ENCODE measurements at regions not wholly inside any gene's neighbourhood (a gene's known extent, or its start where the extent isn't known, plus 50 kb on each side); places are given as distances from the start of the nearest gene placed in this dataset.

DNA sequence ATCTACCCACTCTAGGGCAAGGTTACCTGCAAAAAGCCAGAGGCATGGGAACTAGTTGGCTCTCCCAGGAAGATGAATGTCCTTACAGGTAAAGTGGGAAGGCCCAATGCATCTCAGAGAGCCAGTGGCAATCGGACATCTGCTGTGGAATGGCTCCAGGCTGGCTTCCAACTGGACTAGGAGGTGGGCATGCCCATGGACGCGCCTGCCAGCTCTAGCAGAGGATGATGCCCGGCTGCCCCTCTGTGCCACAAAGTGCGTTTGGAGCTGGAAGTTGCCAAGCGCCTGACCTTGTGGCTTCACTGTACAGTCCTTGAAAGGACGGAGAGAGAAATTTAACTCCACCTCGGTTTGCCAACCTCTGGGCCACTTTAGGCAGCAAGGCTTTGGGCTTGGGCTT lies 84.4 kb downstream of the NR2F2 start:
- DNase-seq (ENCODE audit: low read depth in 1 of 2, low spot score in 1 of 2): no peak

DNA sequence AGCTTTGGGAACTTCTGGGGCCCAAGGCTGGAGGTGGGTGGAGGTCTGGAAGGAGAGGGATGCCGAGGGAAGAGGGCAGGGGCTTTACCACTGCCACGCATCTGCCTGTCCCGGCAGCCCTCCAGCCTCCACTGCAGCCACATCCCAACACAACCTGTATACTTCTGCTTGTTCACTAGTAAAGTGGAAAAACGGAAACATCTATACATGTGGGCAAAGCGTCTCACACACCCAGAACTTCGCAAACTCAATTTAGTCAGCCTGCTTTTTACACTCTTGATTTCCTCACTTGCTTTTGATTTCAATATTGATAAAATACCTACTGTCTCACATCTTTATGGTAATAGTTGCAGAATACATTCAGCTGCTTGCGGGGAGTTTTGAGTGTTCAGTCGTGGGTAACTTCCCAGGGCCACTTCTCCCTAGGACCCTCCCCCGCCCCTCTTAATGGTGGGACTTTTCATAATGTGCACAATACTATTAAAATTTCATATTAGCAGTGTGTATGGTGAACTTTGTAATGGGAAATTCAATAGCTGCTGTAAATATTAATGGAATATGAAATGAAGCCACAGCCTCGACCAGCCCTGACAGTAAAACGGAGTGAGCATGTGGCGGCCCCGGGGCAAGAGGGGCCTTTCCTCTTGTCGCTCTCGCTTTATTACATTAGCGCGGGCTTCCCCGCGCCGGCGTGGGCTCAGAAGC lies 85.2 kb downstream of the NR2F2 start:
- DNase-seq (ENCODE audit: low read depth in 1 of 2, low spot score in 1 of 2): no peak

DNA sequence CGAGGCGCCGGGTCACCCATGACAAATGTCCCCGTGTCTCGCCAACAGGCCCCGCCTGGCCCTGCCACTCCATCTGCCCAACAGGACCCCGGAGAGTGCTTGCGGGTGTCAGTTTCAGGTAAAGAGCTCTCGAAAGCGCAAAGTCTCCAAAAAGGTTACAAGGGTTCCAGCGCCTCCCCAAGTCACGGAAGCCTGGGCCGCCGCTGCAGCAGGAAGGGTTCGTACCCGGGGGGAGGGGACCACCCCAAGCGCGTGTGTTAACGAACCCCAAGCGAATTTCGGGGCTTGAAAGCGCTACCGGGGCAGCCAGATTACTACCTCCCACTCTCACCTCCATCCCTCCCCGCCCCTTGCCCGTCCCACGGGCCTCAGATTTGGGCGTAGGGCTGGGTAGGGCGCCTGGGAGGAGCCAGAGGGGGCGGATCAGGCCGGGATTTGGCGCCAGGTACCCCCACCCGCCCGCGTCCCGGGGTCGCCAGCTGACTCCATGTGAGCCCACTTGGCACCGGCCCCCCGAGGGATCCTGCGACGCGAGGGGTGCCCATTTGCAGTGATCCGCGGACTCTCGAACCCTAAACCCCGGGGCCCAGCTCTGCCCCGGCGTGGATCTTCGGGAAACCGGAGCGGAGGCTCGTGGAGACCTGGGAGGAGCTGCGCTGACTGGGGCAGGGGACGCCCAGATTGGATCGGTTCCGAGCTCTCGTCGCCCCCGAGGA lies 85.9 kb downstream of the NR2F2 start:
- DNase-seq (ENCODE audit: low read depth in 1 of 2, low spot score in 1 of 2): no peak

DNA sequence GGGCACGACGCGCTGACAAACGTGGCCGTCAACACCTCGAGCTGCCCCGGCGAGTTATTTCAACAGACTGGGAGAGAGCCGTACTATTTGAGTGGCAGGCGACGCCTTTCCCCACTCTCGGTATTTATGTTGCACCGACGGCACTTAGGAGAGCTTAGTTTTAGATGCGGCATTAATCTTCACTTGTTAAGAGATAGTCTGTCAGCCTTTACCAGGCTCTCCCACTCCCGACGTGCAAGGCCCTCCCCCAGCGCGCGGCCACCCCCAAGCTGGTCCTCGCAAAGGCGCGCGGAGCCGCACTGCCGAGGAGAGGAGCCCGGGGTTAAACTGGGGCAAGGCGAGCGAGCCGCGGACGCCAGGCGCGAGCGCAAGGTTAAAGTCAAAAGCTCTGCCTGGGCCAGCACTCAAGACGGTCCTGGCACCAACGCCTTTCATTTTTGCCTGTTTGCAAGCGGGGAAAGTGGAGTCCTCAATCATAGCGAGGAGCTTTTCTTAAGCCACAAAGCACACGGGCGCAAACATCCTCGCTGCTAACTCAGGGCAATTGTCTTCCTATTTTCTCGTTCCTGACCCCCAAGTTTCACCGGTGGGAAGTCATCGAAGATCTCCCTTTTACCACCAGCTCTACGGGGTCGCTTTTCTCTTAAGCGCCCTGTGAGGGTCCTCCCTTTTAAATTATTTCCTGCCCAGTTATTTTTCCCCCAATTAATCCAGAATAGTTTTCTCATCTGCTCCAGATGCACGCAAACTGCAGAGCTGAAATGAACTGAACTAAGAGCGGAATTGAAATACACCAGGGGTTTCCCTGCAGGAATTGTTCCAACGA lies 86.6 kb downstream of the NR2F2 start:
- DNase-seq (ENCODE audit: low read depth in 1 of 2, low spot score in 1 of 2): no peak

DNA sequence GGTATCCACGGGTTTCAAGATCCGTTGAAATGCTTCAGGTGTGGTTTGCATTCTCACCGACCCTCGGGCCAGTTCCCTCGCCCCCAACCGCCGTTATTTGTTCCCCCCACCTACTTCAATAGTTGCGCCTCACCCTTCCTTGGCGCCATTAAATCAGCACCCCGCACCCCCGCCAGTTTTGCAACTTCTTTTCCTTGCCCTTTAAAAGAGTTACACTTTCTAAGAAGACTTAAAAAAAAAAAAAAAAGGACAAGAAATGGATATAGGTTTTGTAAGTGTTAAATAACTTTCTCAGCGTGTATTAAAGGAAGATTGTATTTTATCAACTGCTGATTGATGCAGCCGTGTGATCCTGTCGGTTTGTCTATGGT lies 87.2 kb downstream of the NR2F2 start:
- DNase-seq (ENCODE audit: low read depth in 1 of 2, low spot score in 1 of 2): no peak

DNA sequence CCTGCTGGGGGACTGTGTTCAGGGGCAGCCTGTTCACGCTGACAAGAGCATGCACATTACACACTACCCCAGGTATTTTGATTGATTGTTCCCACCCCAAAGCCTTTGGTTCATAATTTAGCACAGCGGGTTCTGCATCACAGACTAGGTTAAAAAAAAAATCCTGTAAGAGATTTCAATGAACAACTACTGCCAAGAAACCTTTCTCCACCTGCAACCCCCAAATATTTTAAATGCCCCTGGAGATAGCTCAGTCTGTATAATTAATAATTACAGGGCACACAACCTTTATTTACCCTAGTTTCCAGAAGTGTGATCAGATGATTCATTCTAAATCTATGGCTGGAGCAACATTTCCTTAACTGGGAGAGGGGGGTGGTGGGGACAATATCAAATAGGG lies 87.6 kb downstream of the NR2F2 start:
- no peak for DNase-seq (ENCODE audit: low read depth in 1 of 2, low spot score in 1 of 2)

DNA sequence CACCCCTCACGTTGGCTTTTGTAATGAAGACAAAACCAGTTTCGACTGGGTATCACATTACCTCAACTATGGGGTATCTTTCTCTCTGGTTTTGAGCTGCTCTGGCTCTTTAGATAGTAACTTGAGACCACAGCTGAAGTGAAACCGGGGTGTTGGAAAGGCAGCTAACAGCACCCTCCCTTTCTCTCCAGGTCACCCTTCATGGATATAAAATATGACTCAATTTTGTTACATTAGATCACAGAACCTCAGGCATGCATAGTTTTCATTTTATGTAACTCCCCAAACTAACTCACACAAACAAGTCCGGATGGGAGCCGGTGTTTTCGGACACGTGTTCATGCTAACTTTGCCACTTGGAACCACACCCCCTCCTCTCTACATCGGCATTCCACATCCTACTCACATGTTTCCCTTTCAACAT lies 90.7 kb downstream of the NR2F2 start:
- DNase-seq (ENCODE audit: low read depth in 1 of 2, low spot score in 1 of 2): no peak

DNA sequence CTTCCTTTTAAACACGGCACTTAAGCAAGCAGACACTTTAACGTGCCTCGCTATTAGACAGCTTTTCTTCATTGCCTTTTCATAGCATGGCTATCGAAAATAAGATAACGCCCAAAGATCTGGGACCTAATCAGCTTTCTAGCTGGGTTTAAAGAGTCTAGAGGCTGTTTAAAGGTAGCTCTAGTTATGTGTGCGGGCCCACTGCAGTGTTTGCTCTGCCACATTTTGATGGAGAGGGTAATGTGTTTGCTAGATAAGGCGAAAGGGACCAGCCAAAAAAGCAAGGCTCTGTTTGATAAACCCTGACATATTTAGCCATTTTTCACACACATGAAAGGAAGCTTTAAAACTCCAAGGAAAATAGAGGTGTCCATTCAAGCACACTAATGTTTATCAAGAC lies 91.6 kb downstream of the NR2F2 start:
- DNase-seq (ENCODE audit: low read depth in 1 of 2, low spot score in 1 of 2): no peak

DNA sequence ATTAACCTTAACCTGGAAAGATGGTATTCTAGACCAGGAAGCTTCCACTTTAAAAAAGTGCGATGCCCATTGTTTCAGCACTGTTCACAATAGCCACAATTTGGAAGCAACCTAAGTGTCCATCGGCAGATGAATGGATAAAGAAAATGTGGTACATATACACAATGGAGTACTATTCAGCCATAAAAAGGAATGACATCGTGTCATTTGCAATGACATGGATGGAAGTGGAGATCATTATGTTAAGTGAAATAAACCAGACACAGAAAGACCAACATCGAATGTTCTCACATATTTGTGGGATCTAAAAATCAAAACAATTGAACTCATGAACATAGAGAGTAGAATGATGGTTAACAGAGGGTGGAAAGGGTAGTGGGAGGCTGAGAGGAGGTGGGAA lies 94.2 kb downstream of the NR2F2 start:
- no peak for DNase-seq (ENCODE audit: low read depth in 1 of 2, low spot score in 1 of 2)

DNA sequence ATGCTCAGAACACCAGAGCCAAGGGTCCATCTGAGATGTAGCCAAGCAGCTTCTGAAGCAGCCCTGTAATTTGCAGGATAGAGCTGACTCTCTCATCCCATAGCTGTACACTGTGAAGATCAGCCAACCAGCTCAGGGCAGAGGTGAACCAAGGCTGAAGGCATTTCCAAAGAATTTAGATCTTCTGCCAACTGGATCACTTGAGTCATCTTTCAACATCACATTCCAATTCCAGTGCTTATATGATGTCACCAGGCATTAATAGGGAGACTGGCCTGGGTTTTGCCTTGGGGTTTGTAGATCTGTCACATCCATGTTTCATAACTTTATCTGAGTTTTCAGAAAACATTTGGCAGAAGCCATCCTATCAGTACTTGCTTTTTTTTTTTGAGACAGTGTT lies 98.2 kb downstream of the NR2F2 start:
- no peak for DNase-seq (ENCODE audit: low read depth in 1 of 2, low spot score in 1 of 2)

DNA sequence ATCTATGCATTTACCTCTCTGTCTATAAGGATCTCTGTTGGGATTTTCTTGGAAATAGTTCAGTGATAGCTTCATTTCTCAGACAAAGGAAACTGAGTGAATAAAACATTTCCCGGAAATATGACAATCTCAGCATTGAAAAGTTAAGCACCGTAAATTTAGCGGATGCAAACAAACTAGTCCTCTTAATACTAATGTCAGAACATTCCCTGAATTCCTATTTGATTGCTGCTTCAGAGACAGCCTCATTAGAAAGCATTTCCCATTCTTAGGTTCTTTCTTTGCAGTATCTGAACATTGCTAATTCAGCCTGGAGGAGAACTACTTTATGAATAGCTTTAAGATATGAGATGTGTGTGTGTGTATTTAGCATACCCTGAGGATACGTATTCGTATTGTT lies 101.3 kb downstream of the NR2F2 start:
- no peak for DNase-seq (ENCODE audit: low read depth in 1 of 2, low spot score in 1 of 2)

DNA sequence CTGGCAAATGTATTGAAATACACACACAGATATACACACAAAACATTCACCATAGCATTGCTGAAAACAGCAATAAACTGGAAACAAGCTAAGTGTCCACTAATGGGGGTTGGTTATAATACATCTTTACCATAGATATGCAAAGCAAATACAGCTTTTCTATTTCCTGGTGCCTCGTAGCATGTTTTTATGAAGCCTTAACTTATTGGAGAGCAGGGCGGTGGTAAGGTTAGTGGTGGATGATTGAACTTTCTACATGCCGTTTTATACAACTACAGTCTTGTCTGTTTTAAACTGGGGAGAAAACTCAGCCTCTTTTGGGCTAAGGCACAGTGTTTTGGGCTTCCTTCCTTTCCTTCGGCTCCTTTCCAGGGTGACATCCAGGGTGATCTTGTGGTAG lies 104.5 kb downstream of the NR2F2 start:
- DNase-seq (ENCODE audit: low read depth in 1 of 2, low spot score in 1 of 2): no peak

DNA sequence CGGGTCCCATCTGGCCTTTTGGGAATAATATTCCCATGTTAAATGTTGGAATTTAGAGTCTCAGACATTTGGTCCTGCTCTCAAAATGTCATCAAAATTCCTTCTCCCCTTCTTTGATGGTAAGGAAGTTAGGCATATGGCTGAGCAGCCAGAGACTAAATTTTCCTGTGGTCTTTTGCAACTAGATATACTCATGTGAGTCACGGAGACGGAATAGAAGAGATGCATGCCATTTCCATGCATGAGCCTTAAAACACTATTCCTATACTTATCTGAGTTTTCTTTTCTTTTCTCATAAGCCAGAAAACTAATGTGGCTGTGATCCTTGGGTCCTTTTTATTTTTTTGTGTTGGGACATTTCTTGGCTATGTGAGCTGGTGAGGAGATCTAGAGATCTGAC lies 105.3 kb downstream of the NR2F2 start:
- no peak for DNase-seq (ENCODE audit: low read depth in 1 of 2, low spot score in 1 of 2)

DNA sequence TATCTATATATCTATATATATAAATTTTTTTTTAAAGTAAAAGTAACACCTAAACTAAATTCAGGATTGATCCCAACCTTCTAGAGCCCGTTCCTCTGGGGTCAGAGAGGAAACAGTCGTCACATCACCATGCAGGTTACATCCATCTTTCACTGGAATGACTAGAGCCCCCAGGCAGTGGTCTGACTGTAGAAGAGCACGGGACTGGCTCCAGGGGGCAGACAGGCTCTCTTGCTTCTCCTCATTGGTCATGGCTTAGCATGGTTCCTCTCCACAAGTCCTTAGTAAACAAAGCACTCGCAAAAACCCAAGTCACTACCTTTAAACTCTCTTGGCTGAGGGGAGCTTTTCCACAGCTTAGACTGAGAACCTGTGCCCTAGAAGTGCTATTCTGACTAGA lies 110.5 kb downstream of the NR2F2 start:
- no peak for DNase-seq (ENCODE audit: low read depth in 1 of 2, low spot score in 1 of 2)

DNA sequence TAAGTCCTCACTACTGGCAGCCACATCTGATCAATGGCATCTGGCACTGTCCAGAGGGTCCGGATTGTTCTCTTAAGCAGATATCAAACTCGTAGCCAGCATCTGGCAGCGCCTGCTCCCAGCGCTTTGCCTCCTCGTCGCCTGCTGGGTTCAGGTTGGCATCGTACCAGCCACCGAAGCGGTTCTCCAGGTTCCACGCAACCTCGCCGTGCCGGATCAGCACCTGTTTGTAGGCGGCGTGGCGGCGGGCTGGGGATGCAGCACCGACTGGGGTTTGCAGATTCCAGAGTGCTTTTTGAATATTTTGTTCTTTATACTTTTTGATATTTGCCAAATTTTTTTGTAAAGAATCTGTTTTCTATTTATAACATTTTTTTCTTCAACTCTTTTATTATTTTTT lies 111.6 kb downstream of the NR2F2 start:
- DNase-seq (ENCODE audit: low read depth in 1 of 2, low spot score in 1 of 2): no peak

DNA sequence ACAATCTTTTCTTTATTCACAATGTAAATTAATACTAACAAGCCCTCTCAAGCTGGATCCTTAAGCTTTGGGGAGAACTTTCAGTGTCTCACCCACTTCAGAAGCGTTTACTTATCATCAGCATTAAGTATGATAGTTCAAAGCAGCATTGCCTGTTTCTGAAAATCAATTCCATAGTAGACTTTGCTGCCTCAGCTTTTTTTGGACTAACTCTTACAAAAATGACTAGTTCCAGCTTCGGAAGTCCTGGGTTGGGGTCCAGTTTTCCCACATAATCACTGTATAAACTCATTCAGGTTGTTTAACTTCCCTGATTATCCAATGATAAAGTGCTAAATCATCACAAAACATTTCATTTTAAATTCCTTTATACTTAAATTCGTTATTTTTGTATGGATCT lies 114.4 kb downstream of the NR2F2 start:
- DNase-seq (ENCODE audit: low read depth in 1 of 2, low spot score in 1 of 2): no peak

DNA sequence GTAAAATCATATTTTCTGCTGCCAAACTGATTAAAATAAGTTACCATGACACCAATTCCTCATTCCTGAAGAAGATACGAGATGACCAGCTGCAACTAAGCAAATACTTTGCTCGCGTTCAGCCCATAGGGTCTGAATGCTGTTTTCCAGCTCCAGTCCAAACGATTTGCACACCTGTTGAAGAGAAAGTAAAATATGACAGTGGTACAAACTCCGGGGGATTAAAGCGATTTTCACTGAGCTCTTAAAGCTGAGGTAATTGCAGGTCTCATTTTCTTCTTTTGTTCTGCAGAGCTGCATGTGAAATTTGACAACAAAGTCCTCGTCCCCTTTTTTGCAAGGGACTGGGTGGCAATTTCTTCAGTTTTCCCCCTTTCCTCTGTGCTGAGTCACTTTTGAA lies 118.4 kb downstream of the NR2F2 start:
- no peak for DNase-seq (ENCODE audit: low read depth in 1 of 2, low spot score in 1 of 2)

DNA sequence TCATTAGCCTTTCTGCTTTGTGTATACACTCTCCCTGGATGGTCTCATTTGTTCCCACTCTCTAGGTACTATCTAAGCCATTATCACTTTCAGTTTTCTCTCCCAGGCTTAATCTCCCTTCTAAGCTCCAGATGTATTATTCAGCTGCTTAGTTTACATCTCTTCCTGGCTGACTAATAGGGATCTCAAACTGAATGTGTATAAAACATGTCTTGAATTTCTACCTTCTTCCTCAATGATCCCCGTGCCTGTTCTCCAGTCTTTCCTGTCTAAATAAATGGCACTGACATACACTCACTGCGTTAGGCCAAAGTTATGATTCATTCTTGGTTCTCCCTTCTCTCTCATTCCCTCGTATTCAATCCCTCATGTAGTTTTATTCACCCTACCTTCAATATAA lies 127.3 kb downstream of the NR2F2 start:
- no peak for DNase-seq (ENCODE audit: low read depth in 1 of 2, low spot score in 1 of 2)

DNA sequence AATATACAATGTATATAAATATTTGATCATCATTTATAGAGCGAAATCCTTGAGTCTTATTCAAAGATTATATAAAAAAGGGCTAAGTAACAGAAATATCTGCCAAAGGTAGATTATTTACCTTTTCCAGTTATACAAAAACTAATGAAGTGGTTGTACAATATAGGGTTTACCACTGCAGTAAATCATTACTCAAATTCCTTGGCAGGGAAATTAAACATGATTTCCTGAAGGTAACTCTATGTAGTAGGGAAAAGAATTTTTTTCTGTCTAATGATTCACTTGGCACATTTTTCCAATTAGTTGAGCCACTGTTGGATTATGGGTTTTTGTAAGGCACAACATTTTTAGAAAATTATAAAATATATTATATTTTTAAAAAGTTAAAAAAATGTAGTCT lies 129.6 kb downstream of the NR2F2 start:
- DNase-seq (ENCODE audit: low read depth in 1 of 2, low spot score in 1 of 2): no peak

DNA sequence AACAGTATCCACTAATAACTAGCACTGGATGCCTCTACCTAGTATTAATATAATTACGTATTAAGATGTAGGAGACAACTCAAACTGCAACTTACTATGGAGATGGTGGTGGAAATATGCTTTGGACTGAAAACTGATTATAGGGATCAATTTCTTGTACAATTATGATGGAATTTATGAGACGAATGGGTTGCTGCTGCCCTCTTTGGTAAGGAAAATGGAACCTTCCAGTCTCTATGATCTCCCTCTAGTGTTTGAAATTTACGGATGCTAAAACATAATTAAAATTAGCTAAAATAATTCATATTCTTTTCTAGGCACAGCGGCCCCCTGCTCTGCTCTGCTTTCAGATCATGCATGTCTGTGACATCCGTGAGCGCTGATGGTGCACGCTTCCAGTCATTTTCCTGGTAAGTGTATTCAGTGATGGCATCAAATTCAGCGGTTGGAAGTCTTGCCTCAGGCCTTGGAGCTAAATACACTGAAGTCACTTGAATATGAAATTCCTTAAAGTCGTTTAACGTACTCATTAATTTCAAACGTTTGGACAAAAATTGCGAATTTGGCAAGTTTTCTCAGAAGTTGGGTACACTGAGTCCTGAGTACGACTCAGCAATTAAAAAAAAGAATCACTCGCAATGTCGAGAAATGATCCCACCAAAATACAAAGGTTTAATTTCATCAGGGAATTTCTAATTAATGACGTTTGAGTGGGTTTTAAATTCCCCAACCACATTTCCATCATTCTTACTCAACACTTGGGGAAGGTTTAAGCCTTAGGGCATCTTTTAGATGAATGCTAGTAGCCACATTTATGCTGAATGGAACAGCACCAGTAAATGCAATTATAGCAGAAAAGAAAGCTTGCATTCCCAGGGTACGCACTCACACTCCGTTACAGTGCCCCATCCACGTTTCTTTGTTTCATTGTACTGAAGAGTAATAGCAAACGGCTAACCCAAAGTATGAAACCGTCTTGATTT lies 132.6 kb downstream of the NR2F2 start:
- DNase-seq (ENCODE audit: low read depth in 1 of 2, low spot score in 1 of 2): no peak

DNA sequence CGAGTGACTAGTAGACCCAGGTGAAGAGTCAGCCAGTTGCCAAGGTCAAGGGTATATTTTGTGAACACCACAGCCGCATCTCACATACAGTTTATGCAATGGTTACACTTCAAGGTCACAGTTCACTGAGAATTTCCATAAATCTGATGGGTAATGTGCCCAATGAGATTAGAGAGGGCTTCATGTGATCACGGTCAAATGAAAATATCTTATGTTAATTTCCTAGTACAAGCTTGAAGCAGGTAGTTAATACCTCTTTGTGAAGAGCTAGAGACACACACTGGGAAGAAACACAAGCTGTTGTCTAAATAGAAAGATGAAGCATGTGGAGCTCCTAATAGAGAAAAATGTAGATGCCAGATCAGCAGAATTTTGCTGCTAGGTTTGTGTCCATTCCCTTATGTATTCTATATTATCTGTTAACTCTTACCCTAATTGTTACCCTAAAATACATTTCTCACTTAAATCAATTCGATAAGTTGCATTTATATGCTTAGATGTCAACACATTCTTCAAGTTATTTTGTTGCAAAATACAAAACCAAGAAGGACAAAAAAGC lies 136.0 kb downstream of the NR2F2 start:
- DNase-seq (ENCODE audit: low read depth in 1 of 2, low spot score in 1 of 2): no peak

All from activated T-helper 1 cell treated with anti-CD3 and anti-CD28 coated beads, Interleukin-2, amount 50 U/mL, for 16 hours (primary cell).